NCI-H82 treated with DMSO at 0.1 percent for 48 hours (cell line): ENCODE measurements at regions not wholly inside any gene's neighbourhood (a gene's known extent, or its start where the extent isn't known, plus 50 kb on each side); places are given as distances from the start of the nearest gene placed in this dataset.

Experiments used
- DNase-seq: peaks from one replicate; lab custom pipeline; 2025; ENCODE audit not compliant: unreplicated experiment; lab: John Stamatoyannopoulos, UW

DNA sequence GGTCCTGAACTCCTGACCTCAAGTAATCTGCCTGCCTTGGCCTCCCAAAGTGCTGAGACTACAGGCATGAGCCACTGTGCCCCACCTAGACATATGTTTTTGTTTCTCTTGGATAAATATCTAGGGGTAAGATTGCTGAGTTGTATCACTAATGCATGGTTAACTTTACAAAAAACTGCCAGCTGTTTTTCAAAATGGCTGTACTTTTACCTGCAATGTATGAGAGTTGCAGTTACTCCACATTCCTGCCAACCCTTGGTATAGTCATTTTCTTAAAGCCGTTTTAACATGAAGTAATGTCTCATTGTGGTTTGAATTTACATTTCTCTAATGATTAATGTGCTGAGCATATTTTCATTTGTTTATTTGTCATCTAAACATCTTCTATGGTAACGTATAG lies 289.7 kb downstream of the UTRN start:
- DNase-seq, result no peak

DNA sequence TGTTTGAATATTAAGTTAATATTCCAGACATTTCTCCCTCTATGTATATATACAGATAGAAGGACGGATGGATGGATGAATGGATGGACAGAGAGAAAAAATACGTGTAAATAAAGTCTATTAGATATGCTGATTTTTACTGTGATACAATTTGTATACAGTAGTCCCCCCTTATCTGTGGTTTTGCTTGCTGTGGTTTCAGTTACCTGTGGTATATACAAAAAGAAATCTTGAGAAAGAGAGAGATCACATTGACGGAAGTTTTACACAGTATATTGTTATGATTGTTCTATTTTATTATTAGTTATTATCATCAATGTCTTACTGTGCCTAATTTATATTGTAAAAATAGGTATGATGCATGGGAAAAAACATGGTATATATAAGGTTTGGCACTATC lies 290.2 kb downstream of the UTRN start:
- no peak for DNase-seq

DNA sequence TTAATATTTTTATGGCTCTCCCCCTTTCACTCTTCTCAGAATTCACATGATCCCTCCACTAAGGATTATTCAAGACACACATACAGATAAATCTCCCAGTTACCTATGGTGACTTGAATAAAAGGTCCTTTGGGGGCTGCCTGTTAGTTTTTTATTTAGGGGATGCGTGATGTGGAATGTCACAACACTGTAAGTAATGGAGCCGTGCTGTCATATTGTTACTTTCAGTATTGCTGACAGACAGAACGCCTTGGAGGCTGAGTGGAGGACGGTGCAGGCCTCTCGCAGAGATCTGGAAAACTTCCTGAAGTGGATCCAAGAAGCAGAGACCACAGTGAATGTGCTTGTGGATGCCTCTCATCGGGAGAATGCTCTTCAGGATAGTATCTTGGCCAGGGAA lies 291.7 kb downstream of the UTRN start:
- no peak for DNase-seq

DNA sequence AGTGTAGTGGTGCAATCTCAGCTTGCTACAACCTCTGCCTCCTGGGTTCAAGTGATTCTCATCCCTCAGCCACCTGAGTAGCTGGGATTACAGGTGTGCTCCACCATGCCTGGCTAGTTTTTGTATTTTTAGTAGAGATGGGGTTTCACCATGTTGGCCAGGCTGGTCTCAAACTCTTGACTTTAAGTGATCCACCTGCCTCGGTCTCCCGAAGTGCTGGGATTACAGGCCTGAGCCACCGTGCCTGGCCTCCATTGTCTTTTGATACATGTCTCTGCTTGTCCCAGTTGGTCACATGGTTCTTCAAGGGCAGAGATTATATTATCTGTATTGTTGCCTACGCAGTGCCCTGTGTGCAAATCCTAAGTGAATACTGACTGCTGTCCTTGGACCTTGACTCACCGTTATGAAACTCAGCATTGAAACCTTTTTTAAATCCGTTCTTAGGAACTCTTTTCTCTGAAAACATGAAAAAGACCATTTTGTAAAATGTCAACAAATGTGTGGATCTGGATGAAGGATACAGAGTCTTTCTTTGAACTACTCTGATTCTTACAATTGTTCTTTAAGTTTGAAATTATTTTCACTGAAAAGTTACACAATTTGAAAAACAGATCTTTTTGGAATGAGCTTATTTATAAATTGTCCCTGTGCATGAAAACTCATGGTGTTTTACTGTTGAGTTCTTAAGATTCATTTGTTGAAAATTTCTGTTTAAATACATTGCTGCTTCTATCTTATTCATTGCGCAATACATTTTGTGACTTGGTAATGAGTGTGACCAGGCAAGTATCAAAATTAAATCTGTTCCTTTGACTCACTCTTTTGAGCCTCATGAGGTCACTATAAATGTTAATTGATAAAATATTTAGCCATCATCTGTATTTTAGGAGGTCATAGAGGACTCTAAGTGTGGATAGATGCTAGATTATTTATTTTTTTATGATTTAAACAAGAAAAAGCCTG lies 293.5 kb downstream of the UTRN start:
- DNase-seq, result no peak

DNA sequence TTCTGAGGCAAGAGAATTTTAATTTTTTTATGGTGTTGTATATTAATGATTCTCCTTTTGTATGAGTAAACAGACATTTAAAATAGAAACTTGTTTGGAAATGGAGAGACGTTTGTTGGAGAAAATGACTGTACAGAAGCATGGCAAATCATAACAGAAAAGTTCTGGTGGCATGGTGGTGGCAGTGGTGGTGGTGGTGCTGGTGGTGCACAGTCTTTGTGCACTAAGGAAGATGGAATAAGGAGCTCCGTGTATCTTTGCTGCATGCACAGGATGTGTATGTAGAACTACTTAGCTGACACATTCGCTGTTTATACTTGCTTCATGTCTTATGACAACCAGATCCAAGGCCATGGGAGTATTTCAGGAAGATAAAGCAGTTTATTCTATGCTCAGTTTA lies 294.9 kb downstream of the UTRN start:
- no peak for DNase-seq

DNA sequence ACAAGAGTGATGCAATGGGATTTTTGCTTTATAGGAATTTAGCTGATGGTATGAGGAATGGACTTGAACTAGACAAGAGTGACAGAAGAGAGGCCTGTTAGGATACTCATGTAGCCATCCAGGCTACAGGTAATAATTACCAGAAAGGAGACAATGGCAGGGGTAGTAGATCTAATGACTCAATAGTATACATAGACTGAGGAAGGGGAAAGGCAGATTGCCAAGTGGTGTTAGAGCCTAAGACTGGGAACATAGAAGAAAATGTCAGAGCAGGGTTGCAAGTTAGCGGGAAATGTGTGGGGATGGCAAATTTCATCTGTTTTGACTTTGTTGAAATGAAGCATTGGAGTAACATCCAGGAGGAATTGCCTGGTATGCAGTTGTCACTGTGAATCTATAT lies 295.6 kb downstream of the UTRN start:
- DNase-seq, result no peak

DNA sequence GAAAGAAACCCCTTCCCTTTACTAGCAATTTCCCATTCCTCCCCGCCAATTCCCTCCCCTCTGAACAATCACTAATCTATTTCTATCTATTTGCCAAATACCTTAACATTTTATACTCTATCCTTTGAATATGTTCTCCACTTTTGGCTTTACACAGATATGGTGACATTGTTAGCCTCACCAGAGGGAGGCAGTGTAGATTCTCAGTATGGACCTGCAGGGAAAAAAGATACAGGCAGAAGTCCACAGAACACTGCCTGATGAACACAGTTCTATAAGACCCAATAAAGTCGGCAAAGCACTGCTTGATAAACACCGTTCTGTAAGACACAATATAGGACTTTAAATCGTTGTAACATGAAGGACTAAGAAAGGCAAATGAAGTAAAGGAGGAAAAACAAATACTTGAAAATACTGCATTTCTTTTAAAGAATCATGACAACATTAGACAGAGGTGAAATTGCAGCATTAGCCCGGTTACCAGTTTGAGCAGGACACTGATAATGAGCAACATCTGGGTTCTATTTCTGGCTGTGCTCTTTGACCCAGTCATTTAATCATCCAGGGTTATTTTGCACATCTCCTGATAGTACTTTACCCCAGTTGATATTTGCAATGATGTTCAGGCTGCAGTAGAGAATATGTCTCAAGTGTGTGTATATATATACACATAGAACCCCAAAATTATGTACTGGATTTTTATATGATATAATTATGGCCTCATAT lies 296.8 kb downstream of the UTRN start:
- DNase-seq, result peak; percentile 12

DNA sequence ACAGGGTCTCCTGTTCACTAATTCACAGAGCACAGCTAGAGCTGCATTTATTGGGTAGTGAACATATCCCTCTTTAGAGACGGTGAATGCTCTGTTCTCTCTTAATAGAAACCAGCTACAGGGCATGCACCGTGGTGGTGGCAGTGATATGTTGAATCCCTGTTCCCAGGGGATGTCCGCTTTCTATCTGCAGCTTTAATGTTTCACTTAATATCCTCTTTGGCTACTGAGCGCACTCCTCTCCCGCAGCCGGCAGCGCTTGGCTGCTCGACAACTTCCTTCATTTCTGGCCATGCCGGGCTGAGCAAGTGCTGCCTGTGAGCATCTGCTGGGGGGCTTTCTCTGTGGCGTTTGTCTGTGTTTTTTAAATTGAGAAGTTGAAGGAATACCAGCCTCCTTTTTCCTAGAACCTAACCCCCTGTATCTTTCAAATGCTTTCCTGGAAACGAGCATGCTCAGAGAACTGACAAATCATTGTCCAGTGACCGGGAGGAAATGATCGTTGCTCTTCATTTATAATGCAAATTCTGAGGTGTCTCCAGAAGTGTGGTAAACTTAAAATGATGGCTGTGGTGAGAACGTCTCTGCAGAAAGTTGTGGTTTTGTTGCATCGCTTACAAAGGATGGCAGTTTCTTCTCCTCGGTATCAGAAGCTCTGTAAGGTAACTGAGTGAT lies 297.9 kb downstream of the UTRN start:
- DNase-seq, result no peak

DNA sequence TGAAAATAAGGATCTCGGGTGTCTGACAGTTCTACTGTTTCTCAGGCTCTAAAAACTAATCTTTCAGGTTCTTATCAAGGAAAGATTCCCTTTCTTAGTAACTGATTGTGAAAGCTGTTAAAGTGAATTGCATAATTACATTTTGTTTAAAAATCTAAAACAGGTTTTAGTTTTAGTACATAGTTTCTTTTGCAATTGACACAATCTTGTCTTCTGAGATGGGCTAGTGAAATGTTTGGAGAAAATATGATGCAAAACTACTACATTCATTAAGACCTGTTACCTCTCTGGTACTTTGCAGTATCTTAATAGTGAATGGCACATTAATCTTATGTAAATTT lies 298.4 kb downstream of the UTRN start:
- DNase-seq, result no peak

DNA sequence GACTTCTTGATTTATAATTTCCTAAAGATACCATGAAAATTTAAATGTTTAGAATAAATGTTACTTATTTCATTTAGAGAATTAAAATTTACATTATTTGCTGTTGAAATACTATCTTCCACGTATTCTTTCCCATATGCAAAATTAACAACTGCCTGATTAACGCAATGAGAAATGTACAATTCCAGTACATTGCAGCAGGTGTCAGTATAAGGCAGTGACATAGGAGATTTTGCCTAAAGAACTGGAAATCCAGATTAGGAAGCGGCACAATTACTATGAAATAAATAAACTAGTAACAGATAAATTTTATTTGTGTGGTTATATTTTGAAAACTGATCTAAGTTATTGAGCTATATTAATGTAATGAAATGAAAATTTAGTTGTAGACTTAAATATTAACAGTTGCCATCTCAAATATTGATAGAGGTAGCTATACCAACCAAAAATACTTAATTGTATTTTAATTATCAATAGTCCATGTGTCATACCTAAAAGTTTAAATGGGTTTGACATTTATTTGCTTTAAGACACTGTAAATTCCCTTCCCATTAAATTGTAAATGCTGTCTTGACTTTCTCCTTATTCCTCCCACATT lies 300.2 kb downstream of the UTRN start:
- peak; percentile 41 for DNase-seq

DNA sequence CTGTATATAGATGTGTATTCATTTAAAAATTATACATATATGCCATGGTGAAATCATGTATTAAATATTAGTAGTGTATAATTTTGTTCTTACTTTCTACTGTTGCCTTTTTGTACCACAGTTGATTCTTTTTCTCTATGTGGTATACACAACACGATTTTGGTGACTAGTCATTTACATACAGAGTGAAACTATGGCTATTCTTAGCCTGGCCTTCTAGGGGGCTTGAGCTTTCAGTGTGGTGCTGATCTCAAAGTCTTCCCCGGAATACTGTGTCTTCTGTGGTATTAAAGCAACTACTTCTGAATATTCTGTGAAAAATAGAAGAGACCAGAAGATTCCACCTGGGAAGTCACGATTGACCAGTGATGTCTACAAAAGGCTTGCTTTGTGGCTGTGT lies 301.9 kb downstream of the UTRN start:
- DNase-seq, result no peak

DNA sequence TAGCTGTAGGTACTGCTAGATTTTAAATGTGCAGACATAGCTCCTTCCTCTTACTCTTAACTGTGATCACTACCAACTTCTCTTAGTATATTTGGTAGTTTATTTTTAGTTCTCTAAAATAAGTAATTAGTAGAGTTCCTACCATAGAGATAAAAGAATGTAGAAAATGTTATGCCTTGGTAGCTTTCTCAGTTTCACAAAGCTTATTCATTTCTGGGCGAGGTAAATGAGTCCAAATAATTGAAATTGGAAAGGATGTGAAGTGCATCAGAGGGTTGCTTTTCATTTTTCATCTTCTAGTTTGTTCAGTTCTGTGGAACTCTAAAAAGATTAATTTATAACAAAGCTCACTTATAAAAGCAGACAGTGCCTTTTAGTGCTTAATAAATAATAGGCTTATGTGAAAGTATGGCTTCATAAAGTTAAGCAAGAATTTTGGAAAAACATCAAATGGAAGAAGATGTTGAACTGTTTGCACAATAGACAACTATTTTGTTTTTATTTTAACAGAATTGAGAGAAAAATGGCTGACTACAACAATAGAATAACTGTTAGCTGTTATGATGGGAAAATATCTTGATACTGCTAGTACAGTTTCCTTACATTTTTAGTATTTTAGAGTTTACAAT lies 303.7 kb downstream of the UTRN start:
- no peak for DNase-seq

DNA sequence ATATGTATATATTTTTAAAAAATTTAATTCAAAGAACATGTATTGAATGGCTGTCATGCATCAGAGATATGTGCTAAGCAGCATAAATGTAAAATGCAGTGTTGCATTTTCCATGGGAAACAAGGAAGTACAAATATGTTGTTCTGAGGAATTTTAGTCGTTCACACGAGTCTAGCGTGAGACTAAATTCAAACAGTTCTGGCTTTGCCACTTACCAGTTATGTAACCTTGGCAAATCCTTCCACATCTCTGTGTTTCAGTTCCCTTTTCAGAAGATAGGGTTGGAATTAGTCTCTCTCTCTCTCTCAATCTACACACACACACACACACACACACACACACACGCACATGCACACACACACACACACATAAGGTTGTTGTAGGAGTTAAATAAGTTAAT lies 305.4 kb downstream of the UTRN start:
- no peak for DNase-seq

DNA sequence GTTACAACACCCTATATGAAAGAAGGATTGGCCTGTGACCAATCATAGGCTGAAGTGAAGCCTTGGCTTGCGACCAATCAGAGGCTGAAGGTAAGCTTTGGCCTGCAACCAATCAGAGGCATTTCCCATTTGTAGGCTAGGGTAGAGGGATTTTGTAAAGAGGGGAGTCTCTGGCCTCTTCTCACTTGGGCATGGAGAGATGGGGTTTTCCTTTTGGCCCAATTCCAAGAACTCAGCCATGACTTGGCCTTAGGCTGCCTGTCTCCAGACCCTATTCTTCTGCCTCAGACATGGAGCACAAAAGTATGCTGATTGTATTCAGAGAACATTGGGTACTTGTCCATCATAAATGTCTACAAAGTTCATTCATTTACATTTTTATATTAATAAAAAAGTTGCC lies 308.3 kb downstream of the UTRN start:
- no peak for DNase-seq

DNA sequence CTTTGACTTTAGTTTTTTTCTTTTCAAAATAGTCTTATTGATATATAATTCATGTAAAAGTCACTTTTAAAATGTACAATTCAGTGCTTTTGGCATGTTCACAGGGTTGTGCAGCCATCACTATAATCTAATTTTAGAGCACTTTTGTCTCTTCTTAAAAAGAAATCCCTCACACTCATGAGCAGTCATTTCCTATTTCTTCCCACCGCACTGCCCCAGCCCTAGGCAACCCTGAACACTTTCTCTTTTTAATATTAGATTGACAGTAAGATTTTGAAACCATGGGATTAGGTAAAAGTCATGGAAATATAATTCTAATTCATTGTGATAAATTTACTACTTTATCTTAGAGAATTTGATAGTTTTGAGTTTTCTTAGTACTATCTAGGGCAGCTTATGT lies 309.4 kb downstream of the UTRN start:
- no peak for DNase-seq

DNA sequence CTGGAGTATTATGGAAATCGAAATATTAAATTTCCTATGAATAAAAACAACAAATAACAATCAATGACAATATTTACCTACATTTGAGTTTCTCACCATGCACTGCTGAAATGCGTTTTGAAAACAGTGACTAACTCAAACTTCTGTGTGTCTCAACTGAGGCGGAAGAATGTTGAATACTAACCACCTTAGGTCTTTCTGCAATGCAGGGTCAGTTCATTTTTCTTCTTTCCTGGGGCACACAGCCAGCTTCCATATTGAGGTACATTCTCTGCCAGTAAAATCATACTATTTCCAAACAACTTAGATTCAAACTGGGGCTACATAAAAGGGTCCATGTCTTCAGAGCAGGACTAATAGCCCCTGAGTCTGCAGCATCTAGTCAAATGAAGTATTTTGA lies 310.1 kb downstream of the UTRN start:
- DNase-seq, result no peak

DNA sequence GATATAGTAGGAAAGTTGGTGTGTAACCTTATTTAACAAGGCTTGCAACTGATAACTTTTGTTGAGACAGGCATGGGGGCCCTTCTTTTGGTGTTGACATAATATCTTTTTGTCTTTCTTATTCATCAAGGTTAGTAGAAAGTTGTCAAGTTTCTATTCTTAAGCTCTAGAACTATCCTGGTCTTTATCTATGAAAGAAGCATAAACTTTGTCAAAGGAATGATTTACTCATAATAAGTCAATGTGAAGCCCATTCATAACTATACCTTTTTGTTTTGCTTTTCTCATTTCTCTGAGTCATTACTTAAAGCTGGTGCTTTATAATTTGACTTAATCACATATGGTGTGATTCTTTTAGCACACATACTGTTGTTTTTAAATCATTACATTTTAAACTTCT lies 312.4 kb downstream of the UTRN start:
- no peak for DNase-seq

DNA sequence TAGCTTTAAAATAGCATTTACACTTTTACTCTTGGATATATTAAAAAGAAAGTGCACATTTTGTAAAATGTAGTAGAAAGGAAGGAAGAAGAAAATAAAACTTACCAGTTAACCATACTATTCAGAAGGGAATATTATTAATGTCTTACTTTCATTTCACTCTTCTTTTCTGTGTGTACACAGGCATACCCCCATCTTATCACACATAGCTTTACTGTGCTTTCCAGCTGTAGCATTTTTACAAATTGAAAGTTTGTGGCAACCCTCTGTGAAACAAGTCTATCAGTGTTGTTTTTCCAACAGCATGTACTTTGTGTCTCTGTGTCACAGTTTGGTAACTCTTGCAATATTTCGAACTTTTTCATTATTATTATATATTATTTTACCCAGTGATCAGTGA lies 314.5 kb downstream of the UTRN start:
- DNase-seq, result no peak

DNA sequence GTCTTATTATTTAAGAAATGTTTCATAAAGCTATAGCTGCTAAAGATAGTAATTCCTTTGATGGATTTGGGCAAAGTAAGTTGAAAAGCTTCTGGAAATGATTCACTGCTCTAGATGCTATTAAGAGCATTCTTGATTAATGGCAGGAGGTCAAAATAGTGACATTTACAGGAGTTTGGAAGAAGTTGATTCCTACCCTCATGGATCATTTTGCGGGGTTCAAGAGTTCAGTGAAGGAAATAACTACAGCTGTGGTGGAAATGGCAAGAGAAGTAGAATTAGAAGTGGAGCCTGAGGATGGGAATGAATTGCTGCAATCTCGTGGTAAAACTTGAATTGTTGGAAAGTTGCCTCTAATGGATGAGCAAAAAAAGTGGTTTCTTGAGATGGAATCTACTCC lies 316.1 kb downstream of the UTRN start:
- DNase-seq, result no peak

DNA sequence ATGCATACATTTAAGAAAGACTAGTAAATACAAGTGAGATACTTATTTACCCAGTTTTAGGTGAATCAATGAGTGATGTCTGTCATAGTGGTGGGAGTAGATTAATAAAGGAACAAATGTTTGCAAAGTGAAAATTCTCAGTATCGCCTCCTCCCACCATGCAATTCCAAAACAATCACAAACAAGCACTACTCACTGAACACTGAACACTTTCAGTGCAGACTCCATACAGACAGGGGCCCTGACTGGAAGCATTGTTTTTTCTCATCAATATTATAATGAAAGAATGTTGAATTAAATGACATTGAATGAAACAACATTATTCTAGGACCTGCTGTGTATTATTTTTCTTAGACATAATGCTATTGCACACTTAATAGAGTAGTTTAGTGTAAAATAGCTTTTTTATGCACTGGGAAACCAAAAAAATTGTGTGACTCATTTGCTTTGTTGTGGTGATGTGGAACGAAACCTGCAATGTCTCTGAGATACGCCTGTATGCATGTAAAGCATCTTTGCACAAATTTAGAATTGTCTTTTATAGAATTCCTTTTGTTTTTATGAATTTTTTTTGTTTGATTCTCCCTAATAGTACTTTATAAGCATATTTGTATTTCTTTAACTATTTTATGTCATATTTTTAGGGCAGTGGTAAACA lies 317.5 kb downstream of the UTRN start:
- no peak for DNase-seq

DNA sequence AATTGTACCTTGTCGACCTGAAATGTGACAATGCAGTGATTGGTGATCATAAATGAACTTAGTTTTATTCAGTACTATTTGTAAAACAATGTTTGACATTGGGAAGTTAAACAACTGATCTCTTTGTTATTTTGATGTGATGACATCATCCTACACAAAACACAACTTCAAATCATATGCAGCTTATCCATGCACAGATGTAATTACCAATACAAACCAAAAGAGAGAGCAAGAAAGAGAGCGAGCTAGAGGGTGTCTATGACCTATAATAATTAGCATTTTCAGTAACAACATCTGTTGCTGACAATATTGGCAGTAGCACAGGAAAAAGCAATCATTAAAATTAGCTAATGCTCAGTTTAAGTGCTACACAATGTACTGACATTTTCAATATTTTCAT lies 320.9 kb downstream of the UTRN start:
- no peak for DNase-seq
